ENCODE measurements at regions not wholly inside any gene's neighbourhood (a gene's known extent, or its start where the extent isn't known, plus 50 kb on each side); places are given as distances from the start of the nearest gene placed in this dataset.
"Not testable (repeated sequence)": the region's sequence is repeated elsewhere in the genome, so short reads cannot be mapped to it uniquely, and the experiment has no call there.

DNA sequence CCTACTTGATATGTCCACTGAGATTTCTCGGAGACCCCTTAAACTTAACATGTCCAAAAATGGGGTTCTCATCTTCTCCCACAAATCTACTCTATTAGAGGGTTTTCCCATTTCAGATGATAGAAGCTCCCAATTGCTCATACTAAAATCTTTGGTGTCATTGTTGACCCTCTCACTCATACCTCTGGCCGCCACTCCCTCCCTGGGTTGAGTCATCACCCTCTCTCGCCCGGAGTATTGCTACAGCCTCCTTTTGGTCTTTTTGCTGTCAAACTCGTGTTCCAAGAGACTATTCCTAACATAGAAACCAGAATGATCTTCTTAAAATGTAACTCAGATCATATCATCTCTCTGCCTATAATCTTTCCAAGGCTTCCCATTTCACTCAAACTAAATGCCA, 91.0 kb upstream of the GNAQ start:
- no peak for DNase-seq (ENCODE audit: low read depth, low spot score)

DNA sequence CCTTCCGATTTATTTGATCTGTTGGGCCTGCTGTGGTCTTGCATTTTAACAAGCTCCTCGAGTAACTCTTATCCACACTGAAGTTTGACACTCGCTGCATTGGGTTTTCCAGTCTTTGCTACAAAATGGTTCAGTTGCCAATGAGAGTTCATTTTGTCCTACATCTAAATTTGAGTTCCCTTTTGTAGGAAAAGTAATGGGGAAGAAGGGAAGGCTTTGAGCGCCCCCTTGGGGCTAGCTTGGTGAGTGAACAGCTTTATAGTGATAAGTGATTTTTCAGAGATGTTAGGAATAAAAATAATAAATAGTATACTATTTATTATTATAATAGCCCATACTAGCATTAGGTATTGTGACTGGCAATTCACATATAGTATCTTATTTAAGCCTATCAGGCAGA, 89.9 kb upstream of the GNAQ start:
- DNase-seq (ENCODE audit: low read depth, low spot score) = peak; percentile 66

DNA sequence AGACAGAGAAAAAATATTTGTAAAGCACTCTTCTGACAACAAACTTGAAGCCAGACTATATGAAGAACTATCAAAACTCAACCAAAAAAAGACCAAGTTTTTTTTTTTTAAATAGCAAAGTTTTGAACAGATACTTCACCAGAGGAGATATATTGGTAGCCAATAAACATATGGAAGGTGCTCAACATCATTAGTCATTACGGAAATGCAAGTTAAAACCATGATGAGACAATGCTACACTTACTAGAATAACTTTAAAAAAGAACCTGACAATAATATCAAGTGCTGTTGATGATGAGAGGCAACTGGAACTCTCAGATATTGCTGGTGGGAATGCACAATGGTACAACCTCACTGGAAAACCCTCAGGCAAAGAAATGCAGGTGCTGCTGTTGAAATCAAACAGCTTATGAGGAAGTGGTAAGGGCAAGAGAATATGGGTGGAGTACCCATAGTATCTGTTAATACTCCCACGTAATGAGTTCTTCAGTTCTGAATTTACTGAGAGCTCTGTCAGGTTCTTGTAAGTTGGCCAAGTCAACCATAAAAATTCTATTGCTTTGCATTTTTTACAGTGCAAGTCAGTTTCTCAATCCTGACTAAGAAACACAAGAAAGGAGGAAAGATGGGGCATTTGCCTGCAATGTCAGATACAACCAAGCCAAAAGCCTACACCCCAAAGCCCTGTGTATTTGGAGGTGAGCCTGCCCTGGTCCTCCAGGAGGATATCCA, 87.3 kb upstream of the GNAQ start:
- no peak for DNase-seq (ENCODE audit: low read depth, low spot score)

DNA sequence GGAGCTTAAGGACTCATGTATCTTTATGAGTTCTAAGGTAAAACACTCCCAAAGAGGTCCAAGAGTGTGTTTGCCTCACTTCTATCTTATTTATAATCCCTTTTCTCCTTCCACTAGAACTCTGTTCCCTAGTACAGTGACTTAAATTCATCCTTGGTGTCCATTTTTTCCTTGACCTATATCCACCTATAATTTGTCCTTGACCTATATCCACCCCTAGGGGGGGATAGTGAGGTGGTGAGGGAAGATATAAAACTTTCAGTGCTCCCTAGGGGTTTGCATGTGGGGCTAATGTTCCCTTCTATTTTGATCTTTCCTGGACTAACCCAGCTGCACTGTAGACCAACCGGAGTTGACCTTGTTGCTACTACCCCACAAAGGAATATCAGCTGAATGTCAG, 83.5 kb upstream of the GNAQ start:
- no peak for DNase-seq (ENCODE audit: low read depth, low spot score)

- no peak for DNase-seq (ENCODE audit: low read depth, low spot score)
Measured at GRCh38 chr9:78114581-78114980, 83.0 kb upstream of the GNAQ start.

DNA sequence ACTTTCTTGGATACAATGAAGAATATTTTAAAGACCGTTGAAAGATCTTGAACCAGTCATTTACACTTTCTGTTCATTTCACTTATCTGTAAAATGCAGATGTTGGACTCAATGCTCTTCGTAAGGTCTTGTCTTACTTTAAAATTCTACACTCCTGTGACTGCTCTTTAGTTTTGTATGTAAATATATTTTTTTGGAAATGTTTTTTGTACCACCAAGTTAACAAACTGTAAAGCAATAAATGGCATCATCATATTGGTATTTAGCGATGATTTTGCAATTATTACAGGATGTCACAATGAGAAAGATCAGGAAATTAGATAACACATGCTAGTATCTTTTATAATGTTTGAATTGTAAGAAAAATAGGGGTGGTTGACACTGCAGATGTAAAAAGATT, 80.8 kb upstream of the GNAQ start:
- DNase-seq (ENCODE audit: low read depth, low spot score) = no peak

DNA sequence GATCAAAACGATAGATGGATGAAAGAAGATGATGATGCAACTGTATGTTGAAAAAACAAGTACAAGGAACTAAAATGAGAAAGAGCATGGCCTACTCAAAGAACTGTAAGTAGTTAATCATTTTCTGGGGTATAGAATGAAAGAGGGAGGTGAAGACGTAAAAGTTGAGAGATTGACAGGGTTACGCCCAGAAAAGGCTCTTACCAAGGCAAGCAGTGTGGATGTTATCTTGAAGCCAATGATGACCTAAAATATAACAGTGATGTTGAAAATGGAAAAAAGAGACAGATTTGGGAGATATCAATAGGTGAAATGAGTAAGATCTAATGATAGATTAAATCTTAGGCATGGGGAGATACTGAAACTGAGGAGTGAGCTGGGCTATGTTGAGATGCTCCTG, 80.4 kb upstream of the GNAQ start:
- DNase-seq (ENCODE audit: low read depth, low spot score) = no peak

DNA sequence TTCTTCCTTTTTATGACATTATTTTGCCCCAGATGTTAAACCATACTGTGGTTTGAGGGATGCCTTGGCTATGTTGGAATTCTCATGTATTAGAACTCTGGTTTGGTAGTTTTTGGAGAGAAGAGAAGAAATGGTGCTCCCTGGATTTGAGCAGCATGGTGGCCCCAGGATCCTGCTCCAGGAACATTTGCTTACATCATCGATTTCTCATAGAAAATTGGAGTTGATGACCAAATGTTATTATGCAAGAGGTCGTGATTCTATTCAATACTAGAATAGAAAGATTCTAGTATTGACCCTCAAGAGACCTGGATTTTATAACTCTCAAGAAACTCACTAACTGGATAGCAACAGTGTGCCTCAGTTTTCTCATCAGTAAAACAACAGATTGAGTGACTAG, 77.5 kb upstream of the GNAQ start:
- DNase-seq (ENCODE audit: low read depth, low spot score) = no peak

- DNase-seq (ENCODE audit: low read depth, low spot score) = not testable (repeated sequence)
Measured at GRCh38 chr9:78106586-78106985, 75.0 kb upstream of the GNAQ start.

GRCh38 chr9:78103971-78104433, 72.4 kb upstream of the GNAQ start:
- DNase-seq (ENCODE audit: low read depth, low spot score) = no peak

DNA sequence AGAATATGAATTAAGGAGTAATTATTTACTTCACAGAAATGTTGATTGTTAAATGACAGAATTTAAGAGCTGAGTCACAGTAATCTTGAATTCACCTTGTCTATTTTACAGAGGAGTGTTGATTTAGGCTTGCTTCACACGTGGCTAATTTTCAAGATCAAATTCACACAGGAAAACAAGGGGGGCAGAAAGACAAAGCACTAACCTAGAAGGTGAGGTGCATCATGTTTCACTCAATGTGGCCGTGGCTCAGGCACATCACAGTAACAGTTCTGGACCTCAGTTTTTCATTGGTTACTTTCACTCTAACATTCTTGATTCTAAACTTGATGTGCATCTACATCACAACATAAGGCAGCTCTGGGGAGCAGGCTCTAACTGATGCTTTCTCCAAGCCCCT, 69.6 kb upstream of the GNAQ start:
- no peak for DNase-seq (ENCODE audit: low read depth, low spot score)

- no peak for DNase-seq (ENCODE audit: low read depth, low spot score)
Measured at GRCh38 chr9:78097541-78097940, 65.9 kb upstream of the GNAQ start.

DNA sequence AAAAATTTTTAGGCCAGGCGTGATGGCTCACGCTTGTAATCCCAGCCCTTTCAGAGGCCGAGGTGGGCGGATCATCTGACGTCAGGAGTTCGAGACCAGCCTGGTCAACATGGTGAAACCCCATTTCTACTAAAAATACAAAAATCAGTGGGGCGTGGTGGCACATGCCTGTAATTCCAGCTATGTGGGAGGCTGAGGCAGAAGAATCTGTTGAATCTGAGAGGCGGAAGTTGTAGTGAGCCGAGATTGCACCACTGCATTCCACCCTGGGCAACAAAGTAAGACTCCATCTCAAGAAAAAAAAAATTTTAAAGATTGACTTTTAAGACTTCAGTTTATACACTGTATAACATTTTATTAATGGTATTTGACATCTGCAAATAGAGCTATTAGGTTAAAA, 60.1 kb upstream of the GNAQ start:
- DNase-seq (ENCODE audit: low read depth, low spot score) = no peak

GRCh38 chr9:78089111-78089510, 57.5 kb upstream of the GNAQ start:
- DNase-seq (ENCODE audit: low read depth, low spot score) = no peak

GRCh38 chr9:78088190-78088589, 56.6 kb upstream of the GNAQ start:
- DNase-seq (ENCODE audit: low read depth, low spot score) = not testable (repeated sequence)
